IPS DF 4.7 (cell line): ENCODE measurements at regions not wholly inside any gene's neighbourhood (a gene's known extent, or its start where the extent isn't known, plus 50 kb on each side); places are given as distances from the start of the nearest gene placed in this dataset.
A peak's percentile ranks its signal among the peaks of the same experiment; 100 is the strongest.

Experiments
- DNase-seq: peaks from one replicate; pipeline ENCODE4 v3.0.0-alpha.2; 2013; ENCODE audit warnings: low spot score; ENCODE audit errors: extremely low read depth

- no peak for DNase-seq
These were observed 1453.7 kb downstream of the CDH8 start for GRCh38 chr16:60582528-60582927.

DNA sequence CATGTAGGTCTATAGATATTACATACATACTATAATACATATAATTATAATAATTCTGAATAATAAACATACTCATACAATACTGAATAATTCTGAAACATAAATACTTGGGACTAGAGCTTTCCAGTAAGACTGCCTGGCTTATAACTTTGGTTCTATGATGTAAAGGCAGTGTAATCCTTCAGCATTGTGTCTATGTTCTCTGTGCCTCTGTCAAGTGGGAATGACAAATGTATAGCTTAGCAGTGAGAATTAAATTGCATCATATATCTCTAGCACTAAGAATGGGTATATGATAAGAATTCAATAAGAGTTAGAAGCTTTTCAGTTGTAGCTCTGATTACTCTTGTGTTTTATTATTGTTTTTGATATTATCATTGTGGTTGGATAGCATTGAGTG lies 1469.3 kb downstream of the CDH8 start:
- no peak for DNase-seq

DNA sequence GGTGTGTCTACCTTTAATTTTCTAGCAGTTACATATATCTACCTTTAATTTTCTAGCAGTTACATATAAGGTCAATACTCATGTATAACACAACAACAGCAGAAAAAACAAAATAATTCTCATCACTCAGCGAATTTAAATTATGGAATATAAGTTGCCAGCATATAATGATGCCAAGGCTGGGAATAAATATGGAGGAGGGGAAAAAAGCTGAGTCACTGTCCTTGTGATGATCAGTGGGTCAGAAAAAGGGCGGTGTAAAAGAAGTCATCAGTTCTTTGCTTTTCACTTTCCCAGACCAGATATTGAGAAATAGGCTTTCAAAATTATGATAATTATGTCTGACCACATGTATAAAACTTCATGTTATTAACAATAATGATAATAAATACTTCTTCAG lies 1471.7 kb downstream of the CDH8 start:
- no peak for DNase-seq

- no peak for DNase-seq
These were observed 1473.1 kb downstream of the CDH8 start for GRCh38 chr16:60563166-60563565.

GRCh38 chr16:60558936-60559335 lies 1477.3 kb downstream of the CDH8 start:
- DNase-seq, result no peak

- DNase-seq, result no peak
These were observed 1483.0 kb downstream of the CDH8 start for GRCh38 chr16:60553090-60553757.

GRCh38 chr16:60541535-60541934 lies 1494.7 kb downstream of the CDH8 start:
- no peak for DNase-seq

DNA sequence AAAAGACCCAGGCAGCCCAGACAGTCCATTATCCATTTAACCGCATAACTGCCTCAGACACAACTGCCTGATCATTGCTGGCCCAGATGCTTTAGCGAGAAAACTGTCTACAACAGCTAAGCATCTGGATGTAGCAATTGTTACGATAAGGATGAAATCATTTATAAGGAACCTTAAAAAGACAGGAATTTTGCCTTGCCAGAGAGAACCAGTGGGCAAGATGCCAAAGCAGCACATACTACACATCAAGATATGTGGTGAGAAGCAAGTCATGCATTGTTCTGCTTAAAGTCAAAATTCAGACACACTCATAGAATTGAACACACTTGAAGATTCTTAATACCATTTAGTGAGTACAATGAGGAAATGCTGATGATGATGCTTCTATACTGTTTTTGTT lies 1525.3 kb downstream of the CDH8 start:
- DNase-seq, result no peak

DNA sequence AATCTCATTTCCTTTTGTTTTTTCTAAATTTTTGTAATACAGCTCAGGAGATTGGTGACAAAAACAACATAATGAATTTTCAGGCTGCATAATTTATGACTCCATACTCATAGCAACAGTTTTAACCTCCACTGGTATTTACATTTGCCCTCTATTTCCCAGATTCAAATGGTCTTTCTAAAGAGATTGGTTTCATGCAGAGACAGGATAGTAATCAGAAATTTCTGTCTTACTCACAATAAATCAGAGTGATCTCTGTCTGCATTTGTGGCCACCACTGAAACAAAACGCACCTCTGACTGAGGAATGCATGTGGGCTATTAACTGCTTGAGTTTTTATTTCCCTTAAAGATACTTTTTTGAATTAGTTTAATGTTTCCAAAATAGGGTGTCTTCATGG lies 1526.0 kb downstream of the CDH8 start:
- DNase-seq, result no peak

GRCh38 chr16:60491273-60491672 lies 1545.0 kb downstream of the CDH8 start:
- DNase-seq, result no peak

GRCh38 chr16:60485872-60486489 lies 1550.3 kb downstream of the CDH8 start:
- DNase-seq, result no peak

DNA sequence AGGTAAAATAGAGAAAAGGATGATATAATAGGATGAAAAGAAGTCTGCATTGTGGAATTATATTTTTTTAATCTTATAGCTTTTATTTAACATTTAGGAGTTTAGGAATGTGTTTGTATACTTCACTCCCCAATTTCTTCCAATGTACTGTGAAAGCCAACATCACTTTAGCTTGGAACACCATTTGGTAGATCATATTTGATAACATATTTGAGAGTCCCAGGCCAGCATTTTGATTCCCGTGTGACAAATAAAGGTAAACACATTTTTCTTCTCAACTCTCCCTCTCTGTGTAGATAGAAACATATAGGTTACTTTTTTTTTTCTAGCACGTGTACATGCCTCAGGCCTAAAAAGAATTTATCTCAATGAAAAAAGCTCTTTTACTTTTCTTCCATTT lies 1551.3 kb downstream of the CDH8 start:
- DNase-seq, result no peak

DNA sequence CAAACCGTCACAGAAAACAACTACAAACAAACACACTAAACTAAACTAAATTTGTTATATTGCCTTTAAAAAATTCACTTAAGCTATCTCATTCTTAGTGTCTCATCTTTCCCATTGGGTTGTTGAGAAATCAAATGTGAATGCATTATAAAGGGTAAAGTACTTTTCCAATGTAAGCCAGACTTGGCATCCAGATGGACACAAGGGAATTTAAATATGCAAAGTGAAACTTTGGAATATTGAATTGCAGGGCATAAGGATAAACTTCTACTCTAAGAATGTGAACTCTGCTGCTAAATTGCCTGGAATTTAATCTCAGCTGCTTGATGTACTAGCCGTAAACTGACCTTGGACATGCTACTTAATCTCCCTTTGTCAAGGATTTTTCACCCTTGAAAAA lies 1554.6 kb downstream of the CDH8 start:
- DNase-seq, result no peak

DNA sequence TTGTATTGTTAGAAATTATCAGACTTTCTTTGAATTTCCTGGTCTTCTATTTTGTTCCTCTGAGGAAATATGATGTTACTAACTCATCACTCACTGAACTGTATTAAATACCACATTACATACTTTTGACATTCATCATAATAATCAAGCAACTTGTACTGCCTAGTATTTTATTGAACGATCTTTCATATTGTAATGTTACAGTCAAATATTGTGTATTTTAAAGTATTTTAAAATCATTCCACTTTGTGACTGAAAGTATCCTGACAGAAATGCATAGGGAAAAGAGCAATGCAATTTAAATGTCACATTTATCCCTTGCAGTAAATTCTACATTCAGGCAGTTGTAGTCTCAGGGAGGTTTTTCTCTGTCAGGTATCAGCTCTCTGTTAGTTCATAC lies 1557.4 kb downstream of the CDH8 start:
- no peak for DNase-seq

DNA sequence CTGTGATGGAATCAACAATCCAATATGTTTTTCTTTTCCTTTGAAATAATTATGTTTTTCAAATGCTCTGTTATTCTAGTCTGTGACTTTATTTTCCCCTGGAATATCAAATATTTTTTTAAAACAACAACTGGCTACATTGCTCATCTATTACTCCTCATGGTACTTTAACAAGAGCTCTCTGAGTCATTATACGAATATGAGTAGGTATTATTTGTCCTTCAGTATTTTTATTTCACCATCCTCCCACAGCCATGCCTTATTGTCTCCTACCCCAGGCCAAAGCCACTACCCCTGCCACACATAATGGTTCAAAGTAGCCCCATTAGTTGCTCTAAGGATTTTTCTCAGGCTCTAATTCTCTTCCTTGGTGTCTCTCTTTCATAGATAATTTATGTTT lies 1572.3 kb downstream of the CDH8 start:
- DNase-seq, result no peak

- DNase-seq, result no peak
These were observed 1576.8 kb downstream of the CDH8 start for GRCh38 chr16:60459463-60459862.

- no peak for DNase-seq
These were observed 1578.0 kb downstream of the CDH8 start for GRCh38 chr16:60458255-60458654.

DNA sequence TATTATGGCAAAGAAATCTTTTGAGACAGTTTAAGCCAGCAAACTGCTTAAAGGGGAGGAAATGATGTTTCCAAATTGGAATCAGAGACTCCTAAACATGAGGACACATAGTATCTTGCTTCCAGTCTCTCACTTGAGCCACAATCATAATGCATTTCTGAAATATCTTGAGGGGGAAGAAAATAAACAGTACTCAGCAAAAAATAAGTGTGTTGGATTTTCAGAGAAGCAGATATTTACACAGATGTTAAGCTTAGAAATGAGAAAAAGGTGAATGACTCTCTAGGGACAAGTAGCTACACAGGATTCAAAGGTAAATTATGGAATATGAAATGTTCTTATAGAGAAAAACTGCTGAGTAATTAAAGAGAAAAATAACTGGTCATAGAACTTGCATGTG lies 1583.6 kb downstream of the CDH8 start:
- no peak for DNase-seq

- no peak for DNase-seq
These were observed 1597.3 kb downstream of the CDH8 start for GRCh38 chr16:60438894-60439293.

- no peak for DNase-seq
These were observed 1603.8 kb downstream of the CDH8 start for GRCh38 chr16:60432472-60432871.

- no peak for DNase-seq
These were observed 1616.4 kb downstream of the CDH8 start for GRCh38 chr16:60419859-60420258.

DNA sequence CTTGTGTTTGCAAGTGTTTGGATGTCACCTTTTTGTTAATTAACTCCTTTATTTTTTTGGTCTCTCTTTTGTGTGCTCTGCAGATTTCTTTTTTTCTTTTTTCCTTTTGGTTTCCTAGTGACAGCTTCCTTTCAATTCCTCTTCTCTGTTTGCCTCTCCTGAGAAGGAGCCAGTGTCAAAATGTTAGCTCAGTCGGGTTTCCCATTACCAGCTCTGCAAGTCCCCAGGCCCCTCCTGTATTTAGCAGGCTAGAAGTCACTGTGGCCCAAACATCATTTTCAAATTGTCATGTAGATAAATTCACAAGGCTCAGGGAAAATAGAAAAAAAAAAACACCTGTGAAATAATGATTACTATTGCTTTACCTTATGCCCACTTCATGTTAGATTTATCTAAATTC lies 1621.6 kb downstream of the CDH8 start:
- DNase-seq, result no peak

GRCh38 chr16:60413969-60414368 lies 1622.3 kb downstream of the CDH8 start:
- peak; percentile 7 for DNase-seq
